Brain microvascular endothelial cell (primary cell): ENCODE measurements at regions not wholly inside any gene's neighbourhood (a gene's known extent, or its start where the extent isn't known, plus 50 kb on each side); places are given as distances from the start of the nearest gene placed in this dataset.

ENCODE experiments used
- DNase-seq: peaks from one replicate; pipeline ENCODE4 v3.0.0-alpha.2; 2020
- H3K27ac ChIP-seq: fragments of 250-450 bp; sonication (Bioruptor Pico); 2 replicates; pipeline ENCODE4 v1.5.1; 2020; ENCODE audit warnings: mild to moderate bottlenecking, moderate library complexity
- H3K27me3 ChIP-seq: fragments of 250-450 bp; sonication (Bioruptor Pico); replicated peaks from 2 replicates; pipeline ENCODE4 v1.5.1; 2020; ENCODE audit warnings: mild to moderate bottlenecking
- H3K36me3 ChIP-seq: fragments of 250-450 bp; sonication (Bioruptor Pico); replicated peaks from 2 replicates; pipeline ENCODE4 v1.5.1; 2020; ENCODE audit warnings: mild to moderate bottlenecking
- H3K4me3 ChIP-seq: 2 replicates; pipeline ENCODE4 v1.5.1; 2011; ENCODE audit warnings: low read depth, mild to moderate bottlenecking, control low read depth, low read length, moderate library complexity
- in situ Hi-C: cut with HindIII; loops from 2 replicates; pipeline ENCODE4 v1.10.0; 2017; ENCODE audit warnings: low sequenced_read_pairs, low pct_ligation_motif_present
- TF ChIP-seq, protein P1 (sequence below): IDR thresholded peaks from 2 replicates; pipeline ENCODE4 v1.5.1; 2011; ENCODE audit warnings: low read depth, mild to moderate bottlenecking, moderate library complexity, low read length, control low read depth, inconsistent platforms; ENCODE audit errors: missing control alignments

DNA sequence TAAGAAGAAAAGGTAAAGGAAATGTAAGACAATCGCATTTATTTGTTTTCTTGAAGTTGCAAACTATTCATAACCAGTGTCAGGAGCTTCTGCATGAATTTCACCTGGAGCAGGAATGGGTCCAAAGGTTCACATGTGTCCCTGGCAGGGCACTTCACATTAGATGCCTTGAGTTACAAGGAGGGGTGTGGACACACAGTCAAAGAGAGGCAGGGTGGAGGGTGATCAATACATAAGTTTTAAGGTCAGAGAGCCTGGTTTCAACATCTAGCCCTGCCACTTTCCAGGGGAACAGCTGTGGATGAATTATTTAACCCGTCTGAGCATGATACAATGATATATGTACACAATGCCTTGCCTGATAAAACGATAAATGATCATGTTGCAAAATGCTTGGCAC is 321.4 kb downstream of the CYP26B1 start:
- in situ Hi-C loops = no loop called here
- Histone ChIP-seq H3K36me3 (no peaks in the 10 kb centered on the region), H3K4me3 (no peak overlapping the region), H3K27ac (no peak overlapping the region), H3K27me3 (no peaks in the 10 kb centered on the region)
- no peak for DNase-seq
- TF ChIP-seq, protein P1, sequence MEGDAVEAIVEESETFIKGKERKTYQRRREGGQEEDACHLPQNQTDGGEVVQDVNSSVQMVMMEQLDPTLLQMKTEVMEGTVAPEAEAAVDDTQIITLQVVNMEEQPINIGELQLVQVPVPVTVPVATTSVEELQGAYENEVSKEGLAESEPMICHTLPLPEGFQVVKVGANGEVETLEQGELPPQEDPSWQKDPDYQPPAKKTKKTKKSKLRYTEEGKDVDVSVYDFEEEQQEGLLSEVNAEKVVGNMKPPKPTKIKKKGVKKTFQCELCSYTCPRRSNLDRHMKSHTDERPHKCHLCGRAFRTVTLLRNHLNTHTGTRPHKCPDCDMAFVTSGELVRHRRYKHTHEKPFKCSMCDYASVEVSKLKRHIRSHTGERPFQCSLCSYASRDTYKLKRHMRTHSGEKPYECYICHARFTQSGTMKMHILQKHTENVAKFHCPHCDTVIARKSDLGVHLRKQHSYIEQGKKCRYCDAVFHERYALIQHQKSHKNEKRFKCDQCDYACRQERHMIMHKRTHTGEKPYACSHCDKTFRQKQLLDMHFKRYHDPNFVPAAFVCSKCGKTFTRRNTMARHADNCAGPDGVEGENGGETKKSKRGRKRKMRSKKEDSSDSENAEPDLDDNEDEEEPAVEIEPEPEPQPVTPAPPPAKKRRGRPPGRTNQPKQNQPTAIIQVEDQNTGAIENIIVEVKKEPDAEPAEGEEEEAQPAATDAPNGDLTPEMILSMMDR = no peak

DNA sequence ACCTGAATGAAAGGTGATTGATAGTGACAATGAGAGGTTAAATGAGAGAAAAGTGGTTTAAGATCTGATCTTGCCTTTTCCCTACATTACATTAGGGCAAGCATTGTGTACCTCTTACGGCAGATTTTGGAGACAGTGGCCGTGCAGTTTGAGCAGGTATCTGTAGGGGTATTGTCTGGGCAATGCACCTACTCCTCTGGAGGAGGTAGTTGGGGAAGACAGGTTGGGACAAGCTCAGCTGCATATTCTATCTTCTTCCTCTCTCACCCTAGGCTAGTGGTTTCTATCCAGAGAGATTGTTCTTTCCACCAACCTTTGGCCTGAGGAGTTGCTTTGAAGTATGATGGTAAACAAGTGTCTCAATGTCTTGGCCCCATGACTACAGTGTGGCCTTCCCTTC is 323.2 kb downstream of the CYP26B1 start:
- Histone ChIP-seq H3K27me3 (no peaks in the 10 kb centered on the region), H3K36me3 (no peaks in the 10 kb centered on the region), H3K4me3 (no peak overlapping the region), H3K27ac (no peak overlapping the region)
- in situ Hi-C loops = no loop called here
- TF ChIP-seq, protein P1 = no peak
- DNase-seq = no peak

DNA sequence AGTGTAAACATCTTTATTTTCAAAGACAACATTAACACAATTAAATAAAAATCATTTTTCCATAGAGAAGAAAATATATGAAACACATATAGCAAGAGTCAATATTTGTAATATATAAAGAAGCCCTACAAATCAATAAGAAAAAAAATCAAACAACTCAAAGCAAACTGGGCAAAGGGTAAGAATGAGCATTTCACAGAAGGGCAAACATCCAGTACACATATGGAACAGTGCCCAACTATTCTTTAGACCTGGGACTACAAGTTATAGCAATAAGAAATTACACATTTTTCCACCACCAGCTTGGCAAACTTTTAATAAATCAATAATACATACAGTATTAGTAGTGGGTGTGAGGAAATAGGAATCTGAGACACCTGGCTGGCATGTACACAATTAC is 324.1 kb downstream of the CYP26B1 start:
- Histone ChIP-seq H3K36me3 (no peaks in the 10 kb centered on the region), H3K27ac (no peak overlapping the region), H3K27me3 (no peaks in the 10 kb centered on the region), H3K4me3 (no peak overlapping the region)
- no peak for DNase-seq
- TF ChIP-seq, protein P1 = no peak
- in situ Hi-C loops = no loop called here

DNA sequence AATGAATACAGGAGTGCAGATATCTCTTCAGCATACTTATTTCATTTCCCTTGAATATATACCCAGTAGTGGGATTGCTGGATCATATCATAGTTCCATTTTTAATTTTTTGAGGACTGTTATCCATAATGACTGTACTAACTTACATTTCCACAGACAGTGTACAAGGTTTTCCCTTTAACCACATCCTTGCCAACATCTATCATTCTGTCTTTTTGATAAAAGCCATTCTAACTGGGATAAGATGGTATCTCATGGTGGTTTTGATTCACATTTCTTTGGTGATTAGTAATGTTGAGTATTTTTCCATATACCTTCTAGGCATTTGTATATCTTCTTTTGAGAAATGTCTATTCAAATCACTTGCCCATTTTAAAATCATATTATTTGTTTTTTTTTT is 325.2 kb downstream of the CYP26B1 start:
- Histone ChIP-seq H3K4me3 (no peak overlapping the region), H3K27me3 (no peaks in the 10 kb centered on the region), H3K27ac (no peak overlapping the region), H3K36me3 (no peaks in the 10 kb centered on the region)
- in situ Hi-C loops = no loop called here
- no peak for DNase-seq
- TF ChIP-seq, protein P1 = no peak

DNA sequence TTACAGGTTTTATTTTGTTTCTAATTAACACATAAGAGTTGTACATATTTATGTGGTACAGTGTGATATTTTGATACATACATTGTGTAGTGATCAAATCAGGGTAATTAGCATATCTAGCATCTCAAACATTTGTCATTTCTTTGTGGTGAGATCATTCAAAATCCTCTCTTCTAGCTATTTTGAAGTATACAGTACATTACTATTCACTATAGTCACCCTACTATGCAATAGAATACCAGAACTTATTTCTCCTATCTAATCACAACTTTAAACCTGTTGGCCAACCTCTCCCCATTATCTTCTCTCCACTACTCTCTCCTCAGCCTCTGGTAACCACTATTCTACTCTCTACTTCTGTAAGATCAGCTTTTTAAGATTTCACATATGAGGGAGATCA is 325.8 kb downstream of the CYP26B1 start:
- TF ChIP-seq, protein P1 = no peak
- no peaks in the 10 kb centered on the region for H3K36me3 ChIP-seq
- DNase-seq = no peak
- no peaks in the 10 kb centered on the region for H3K27me3 ChIP-seq
- H3K4me3 ChIP-seq = no peak overlapping the region
- no peak overlapping the region for H3K27ac ChIP-seq
- in situ Hi-C loops = no loop called here

DNA sequence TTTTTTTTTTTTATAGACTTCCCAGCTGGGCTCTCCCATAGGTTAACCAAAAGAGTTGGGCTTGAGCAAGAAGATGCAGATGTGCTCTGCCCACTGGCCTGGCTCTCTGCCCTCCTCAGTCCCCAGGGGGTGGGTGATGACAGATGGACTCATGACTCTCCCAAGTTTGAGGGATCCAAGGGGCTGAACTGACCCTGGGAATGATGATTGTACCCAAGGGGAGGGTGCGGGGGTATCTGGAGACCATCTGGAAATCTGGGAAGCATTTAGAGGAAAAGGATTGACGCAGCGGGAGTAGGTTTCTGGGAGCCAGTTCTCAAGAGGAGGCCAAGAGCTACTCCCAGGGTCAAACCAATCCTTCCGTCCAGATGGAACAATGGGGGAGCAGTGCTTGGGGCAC is 330.8 kb downstream of the CYP26B1 start:
- TF ChIP-seq, protein P1 = no peak
- in situ Hi-C loops = no loop called here
- Histone ChIP-seq H3K27me3 (no peaks in the 10 kb centered on the region), H3K36me3 (no peaks in the 10 kb centered on the region), H3K27ac (no peak overlapping the region), H3K4me3 (no peak overlapping the region)
- DNase-seq = no peak
